ENCODE measurements at regions not wholly inside any gene's neighbourhood (a gene's known extent, or its start where the extent isn't known, plus 50 kb on each side); places are given as distances from the start of the nearest gene placed in this dataset.

DNA sequence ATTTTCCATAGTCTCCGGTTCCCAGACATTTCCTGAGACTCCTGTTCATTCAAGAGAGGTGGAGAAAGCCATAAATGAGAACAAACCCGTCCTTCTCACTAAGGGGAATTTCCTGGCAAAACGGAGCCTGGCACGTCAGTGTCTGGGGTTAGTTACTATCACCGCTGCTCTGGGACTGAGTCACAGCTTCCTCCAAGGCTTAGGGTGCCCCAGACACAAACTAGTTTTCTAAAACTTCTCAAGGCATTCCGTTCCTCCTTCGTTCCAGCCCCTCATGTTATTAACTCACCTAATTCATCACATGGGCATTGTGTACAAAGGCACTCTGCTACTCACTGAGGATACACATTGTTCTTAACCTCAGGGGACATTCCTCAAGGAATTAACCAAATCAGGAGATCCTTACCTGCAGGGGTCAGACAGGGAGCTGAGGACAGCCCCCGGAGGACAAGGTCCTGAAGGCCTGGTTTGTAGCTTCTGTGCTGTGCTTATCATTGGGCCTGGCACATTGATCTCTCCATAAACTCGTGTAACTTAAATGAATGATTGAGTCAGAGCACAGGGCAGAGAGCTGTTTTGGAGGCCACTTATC lies 103.0 kb upstream of the KLF6 start:
- TF ChIP-seq, protein P1, sequence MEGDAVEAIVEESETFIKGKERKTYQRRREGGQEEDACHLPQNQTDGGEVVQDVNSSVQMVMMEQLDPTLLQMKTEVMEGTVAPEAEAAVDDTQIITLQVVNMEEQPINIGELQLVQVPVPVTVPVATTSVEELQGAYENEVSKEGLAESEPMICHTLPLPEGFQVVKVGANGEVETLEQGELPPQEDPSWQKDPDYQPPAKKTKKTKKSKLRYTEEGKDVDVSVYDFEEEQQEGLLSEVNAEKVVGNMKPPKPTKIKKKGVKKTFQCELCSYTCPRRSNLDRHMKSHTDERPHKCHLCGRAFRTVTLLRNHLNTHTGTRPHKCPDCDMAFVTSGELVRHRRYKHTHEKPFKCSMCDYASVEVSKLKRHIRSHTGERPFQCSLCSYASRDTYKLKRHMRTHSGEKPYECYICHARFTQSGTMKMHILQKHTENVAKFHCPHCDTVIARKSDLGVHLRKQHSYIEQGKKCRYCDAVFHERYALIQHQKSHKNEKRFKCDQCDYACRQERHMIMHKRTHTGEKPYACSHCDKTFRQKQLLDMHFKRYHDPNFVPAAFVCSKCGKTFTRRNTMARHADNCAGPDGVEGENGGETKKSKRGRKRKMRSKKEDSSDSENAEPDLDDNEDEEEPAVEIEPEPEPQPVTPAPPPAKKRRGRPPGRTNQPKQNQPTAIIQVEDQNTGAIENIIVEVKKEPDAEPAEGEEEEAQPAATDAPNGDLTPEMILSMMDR (IDR thresholded peaks at IDR 0.05; ENCODE audit: low read depth, low read length, poor library complexity, severe bottlenecking) = no peak
- TF ChIP-seq EZH2phosphoT487 (IDR thresholded peaks at IDR 0.05; ENCODE audit: borderline replicate concordance, low read length) = no peak
